ENCODE measurements at regions not wholly inside any gene's neighbourhood (a gene's known extent, or its start where the extent isn't known, plus 50 kb on each side); places are given as distances from the start of the nearest gene placed in this dataset.

DNA sequence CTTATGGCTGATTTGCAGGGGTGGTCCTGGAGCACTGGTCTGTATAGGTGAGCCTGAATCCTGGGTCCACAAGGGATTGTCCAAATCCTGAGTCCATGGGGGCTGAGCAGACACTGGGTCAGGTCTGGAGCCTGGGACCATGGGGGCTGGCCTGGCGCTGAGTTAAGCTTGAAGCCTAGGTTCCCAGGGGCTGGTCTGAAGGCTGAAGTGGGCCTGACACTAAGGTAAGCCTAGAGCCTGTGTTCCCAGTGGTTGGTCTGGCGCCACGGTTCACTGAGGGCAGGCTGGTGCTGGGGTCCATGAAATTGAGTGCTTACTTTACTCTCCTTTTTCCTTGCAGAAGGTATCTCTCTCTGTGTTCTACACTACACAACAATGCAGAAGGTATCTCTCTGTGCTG is 155.8 kb downstream of the RBM46 start:
- no peaks in the 10 kb centered on the region for H3K9me3 ChIP-seq (ENCODE audit: control insufficient read depth in 2 of 2, low read length in 2 of 2)
- ATAC-seq (ENCODE audit: low read depth in 2 of 2) (no peak), DNase-seq (no peak)
- Mint-ChIP-seq H3K4me3 (no peak overlapping the region), H3K9me3 (peaks cover 1 to 24% (median 10%) of the 10 kb centered on the region in 7 donors), H3K36me3 (no peaks in the 10 kb centered on the region), H3K27ac (no peak overlapping the region), H3K4me1 (no peaks in the 10 kb centered on the region), H3K27me3 (no peaks in the 10 kb centered on the region)
- no peak overlapping the region for H3K27ac ChIP-seq (ENCODE audit: insufficient read depth, low read length, poor library complexity, severe bottlenecking)
- H3K4me3 ChIP-seq (ENCODE audit: low read depth, low read length): no peak overlapping the region
- H3K36me3 ChIP-seq (ENCODE audit: control insufficient read depth, insufficient read depth, low read length): no peaks in the 10 kb centered on the region
- H3K4me1 ChIP-seq (ENCODE audit: control insufficient read depth, insufficient read depth, low read length, poor library complexity, severe bottlenecking): no peaks in the 10 kb centered on the region
- H3K27me3 ChIP-seq (ENCODE audit: control insufficient read depth, insufficient read depth, low read length): no peaks in the 10 kb centered on the region

DNA sequence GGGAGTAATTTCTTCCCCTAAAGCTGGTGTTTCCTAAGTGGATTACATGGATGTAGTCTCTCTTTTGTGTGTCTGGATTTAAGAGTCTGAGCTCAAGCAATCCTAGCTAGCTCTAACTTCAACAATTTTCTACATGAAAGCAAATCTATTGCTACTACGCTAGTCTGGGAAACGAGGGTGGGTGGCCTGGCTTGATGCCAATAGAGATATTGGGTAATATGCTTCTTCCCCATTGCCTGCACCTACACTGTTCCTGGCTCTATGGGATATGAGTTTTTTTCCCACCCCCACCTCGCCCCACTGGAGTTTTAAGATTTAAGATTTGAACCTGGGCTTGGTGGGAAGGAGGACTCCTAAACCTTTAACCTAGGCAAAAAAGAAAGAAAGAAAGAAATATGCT is 158.8 kb downstream of the RBM46 start:
- Mint-ChIP-seq H3K4me1 (no peaks in the 10 kb centered on the region), H3K27ac (no peak overlapping the region), H3K36me3 (no peaks in the 10 kb centered on the region), H3K9me3 (peaks cover 1 to 14% (median 5%) of the 10 kb centered on the region in 7 donors), H3K4me3 (no peak overlapping the region), H3K27me3 (no peaks in the 10 kb centered on the region)
- DNase-seq: no peak
- Histone ChIP-seq H3K27ac (ENCODE audit: insufficient read depth, low read length, poor library complexity, severe bottlenecking) (no peak overlapping the region), H3K9me3 (ENCODE audit: control insufficient read depth in 2 of 2, low read length in 2 of 2) (no peaks in the 10 kb centered on the region), H3K4me3 (ENCODE audit: low read depth, low read length) (no peak overlapping the region), H3K4me1 (ENCODE audit: control insufficient read depth, insufficient read depth, low read length, poor library complexity, severe bottlenecking) (no peaks in the 10 kb centered on the region), H3K36me3 (ENCODE audit: control insufficient read depth, insufficient read depth, low read length) (no peaks in the 10 kb centered on the region), H3K27me3 (ENCODE audit: control insufficient read depth, insufficient read depth, low read length) (no peaks in the 10 kb centered on the region)
- ATAC-seq (ENCODE audit: low read depth in 2 of 2): no peak

DNA sequence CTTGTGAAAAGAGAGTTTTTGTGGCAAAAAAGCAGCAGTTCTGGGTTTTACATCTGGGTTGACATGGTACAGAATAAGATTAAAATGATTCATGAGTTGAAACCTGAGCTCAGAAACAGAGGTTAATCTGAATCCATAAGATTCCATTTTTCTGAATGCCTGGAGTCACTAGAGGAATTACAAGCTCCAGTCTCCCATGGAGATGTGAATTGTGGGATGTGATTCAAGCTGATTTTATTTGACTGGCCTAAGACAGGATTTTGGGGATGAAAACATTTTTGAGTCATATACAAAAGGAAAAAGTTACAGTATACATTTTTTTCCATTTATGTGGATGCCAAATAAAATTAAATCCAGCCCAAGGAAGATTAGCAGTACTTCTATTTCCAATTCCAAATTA is 161.1 kb downstream of the RBM46 start:
- Mint-ChIP-seq H3K27ac (no peak overlapping the region), H3K36me3 (no peaks in the 10 kb centered on the region)
- ATAC-seq (ENCODE audit: low read depth in 2 of 2): no peak

DNA sequence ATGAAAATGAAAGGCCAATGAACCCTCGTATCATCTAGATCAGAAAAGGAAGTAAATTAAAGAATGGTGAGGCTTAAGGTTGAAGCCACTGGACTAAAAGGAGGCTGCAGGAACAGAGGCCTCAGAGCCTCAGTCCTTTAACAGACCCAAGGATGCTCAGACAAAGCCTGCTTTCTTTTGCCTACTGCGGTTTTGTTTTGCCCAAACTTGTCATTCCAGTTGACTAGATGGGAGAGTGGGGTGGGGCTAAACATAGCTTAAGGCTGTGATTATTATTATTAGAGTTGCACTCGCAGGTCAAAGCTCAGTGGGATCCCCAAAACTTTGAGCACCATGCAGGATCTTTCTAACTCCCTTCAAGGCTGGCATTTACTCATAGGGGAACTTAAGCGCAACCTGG is 163.9 kb downstream of the RBM46 start:
- Mint-ChIP-seq H3K27ac (no peak overlapping the region), H3K9me3 (peaks cover 0 to 4% (median 0%) of the 10 kb centered on the region in 7 donors), H3K4me1 (no peaks in the 10 kb centered on the region), H3K27me3 (no peaks in the 10 kb centered on the region), H3K36me3 (no peaks in the 10 kb centered on the region), H3K4me3 (no peak overlapping the region)
- Histone ChIP-seq H3K4me1 (ENCODE audit: control insufficient read depth, insufficient read depth, low read length, poor library complexity, severe bottlenecking) (no peaks in the 10 kb centered on the region), H3K9me3 (ENCODE audit: control insufficient read depth in 2 of 2, low read length in 2 of 2) (no peaks in the 10 kb centered on the region), H3K27ac (ENCODE audit: insufficient read depth, low read length, poor library complexity, severe bottlenecking) (no peak overlapping the region), H3K27me3 (ENCODE audit: control insufficient read depth, insufficient read depth, low read length) (no peaks in the 10 kb centered on the region), H3K4me3 (ENCODE audit: low read depth, low read length) (no peak overlapping the region), H3K36me3 (ENCODE audit: control insufficient read depth, insufficient read depth, low read length) (no peaks in the 10 kb centered on the region)
- DNase-seq: no peak
- ATAC-seq (ENCODE audit: low read depth in 2 of 2): no peak

More for the DNA sequence above, 161.1 kb downstream of the RBM46 start:
- Histone ChIP-seq H3K27ac (ENCODE audit: insufficient read depth, low read length, poor library complexity, severe bottlenecking) (no peak overlapping the region), H3K4me1 (ENCODE audit: control insufficient read depth, insufficient read depth, low read length, poor library complexity, severe bottlenecking) (no peaks in the 10 kb centered on the region), H3K4me3 (ENCODE audit: low read depth, low read length) (no peak overlapping the region), H3K27me3 (ENCODE audit: control insufficient read depth, insufficient read depth, low read length) (no peaks in the 10 kb centered on the region), H3K36me3 (ENCODE audit: control insufficient read depth, insufficient read depth, low read length) (no peaks in the 10 kb centered on the region), H3K9me3 (ENCODE audit: control insufficient read depth in 2 of 2, low read length in 2 of 2) (no peaks in the 10 kb centered on the region)
- Mint-ChIP-seq H3K27me3 (no peaks in the 10 kb centered on the region), H3K4me1 (no peaks in the 10 kb centered on the region), H3K4me3 (no peak overlapping the region), H3K9me3 (peaks cover 0 to 5% (median 3%) of the 10 kb centered on the region in 7 donors)
- no peak for DNase-seq

DNA sequence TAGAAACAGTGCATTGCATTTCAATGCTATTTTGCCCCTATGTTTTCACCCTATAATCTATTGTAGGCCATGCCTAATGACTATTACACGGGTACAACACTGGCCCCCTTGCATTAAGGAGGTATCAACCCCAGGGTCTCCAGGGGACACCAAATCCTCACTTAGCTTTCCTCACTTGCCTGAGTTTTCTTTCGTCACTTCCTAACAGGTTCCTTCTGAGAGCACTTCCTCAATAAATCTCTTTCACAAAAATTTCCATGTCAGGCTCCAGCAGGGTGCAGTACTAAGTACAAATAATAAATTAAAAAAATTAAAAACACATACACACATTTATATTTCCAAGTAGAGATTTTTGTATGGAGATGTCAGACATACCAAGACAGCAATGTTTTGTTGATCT is 165.0 kb downstream of the RBM46 start:
- Histone ChIP-seq H3K36me3 (ENCODE audit: control insufficient read depth, insufficient read depth, low read length) (no peaks in the 10 kb centered on the region), H3K27me3 (ENCODE audit: control insufficient read depth, insufficient read depth, low read length) (no peaks in the 10 kb centered on the region)

DNA sequence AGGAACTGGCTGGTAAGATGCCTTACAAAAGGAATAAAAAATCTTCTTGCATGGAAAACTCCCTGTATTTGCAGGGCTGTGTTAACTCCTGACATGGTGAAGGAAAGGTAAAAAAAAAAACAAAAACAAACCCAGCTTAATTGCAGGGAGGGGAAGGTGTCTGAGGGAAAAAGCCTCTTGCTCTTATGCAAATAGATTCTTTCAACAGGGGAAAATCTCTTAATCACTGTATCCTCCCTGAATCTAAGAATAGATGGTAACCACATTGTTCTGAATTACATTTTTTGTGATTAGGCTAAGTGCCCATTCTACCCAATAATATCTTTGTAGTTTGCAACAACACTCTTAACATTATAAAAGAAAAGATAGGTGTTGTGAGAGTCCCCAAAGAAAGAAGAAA is 172.6 kb downstream of the RBM46 start:
- peaks cover 3% of the 10 kb centered on the region for H3K36me3 Mint-ChIP-seq
- no peaks in the 10 kb centered on the region for H3K4me1 Mint-ChIP-seq
- DNase-seq (no peak), ATAC-seq (ENCODE audit: low read depth in 2 of 2) (no peak)
- no peak overlapping the region for H3K27ac Mint-ChIP-seq
- Histone ChIP-seq H3K27me3 (ENCODE audit: control insufficient read depth, insufficient read depth, low read length) (no peaks in the 10 kb centered on the region), H3K9me3 (ENCODE audit: control insufficient read depth in 2 of 2, low read length in 2 of 2) (peaks cover 0 to 5% of the 10 kb centered on the region in 2 experiments), H3K27ac (ENCODE audit: insufficient read depth, low read length, poor library complexity, severe bottlenecking) (no peak overlapping the region), H3K36me3 (ENCODE audit: control insufficient read depth, insufficient read depth, low read length) (no peaks in the 10 kb centered on the region), H3K4me1 (ENCODE audit: control insufficient read depth, insufficient read depth, low read length, poor library complexity, severe bottlenecking) (no peaks in the 10 kb centered on the region), H3K4me3 (ENCODE audit: low read depth, low read length) (no peak overlapping the region)
- no peak overlapping the region for H3K4me3 Mint-ChIP-seq
- H3K27me3 Mint-ChIP-seq: no peaks in the 10 kb centered on the region
- H3K9me3 Mint-ChIP-seq: peaks cover 0 to 11% (median under 1%) of the 10 kb centered on the region in 7 donors

More for the DNA sequence above, 165.0 kb downstream of the RBM46 start:
- Mint-ChIP-seq H3K4me1 (no peaks in the 10 kb centered on the region), H3K36me3 (no peaks in the 10 kb centered on the region), H3K27me3 (no peaks in the 10 kb centered on the region), H3K4me3 (no peak overlapping the region), H3K9me3 (peaks cover 0 to 4% (median 0%) of the 10 kb centered on the region in 7 donors), H3K27ac (no peak overlapping the region)
- H3K27ac ChIP-seq (ENCODE audit: insufficient read depth, low read length, poor library complexity, severe bottlenecking): no peak overlapping the region
- no peaks in the 10 kb centered on the region for H3K9me3 ChIP-seq (ENCODE audit: control insufficient read depth in 2 of 2, low read length in 2 of 2)
- no peak for DNase-seq
- ATAC-seq (ENCODE audit: low read depth in 2 of 2): no peak
- H3K4me3 ChIP-seq (ENCODE audit: low read depth, low read length): no peak overlapping the region
- no peaks in the 10 kb centered on the region for H3K4me1 ChIP-seq (ENCODE audit: control insufficient read depth, insufficient read depth, low read length, poor library complexity, severe bottlenecking)

DNA sequence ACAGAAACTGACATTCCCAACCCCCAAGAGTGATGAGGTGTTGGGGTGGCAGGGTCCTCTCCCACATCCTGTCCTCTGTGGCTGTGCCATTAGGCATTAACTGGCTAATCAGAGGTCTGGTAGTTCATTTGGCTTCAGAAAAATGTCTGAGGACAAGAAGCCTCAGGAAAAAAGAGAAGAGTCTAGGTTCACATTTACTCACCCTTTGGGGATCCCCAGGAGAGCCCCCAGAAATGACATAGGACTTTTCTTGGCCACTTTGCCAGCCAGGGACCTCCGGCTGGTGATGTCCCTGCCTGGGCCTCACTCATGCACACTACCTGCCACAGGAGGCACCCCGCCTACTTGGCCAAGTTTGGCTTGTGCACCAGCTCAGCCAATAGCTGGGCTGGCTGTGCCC is 173.0 kb downstream of the RBM46 start:
- H3K27ac Mint-ChIP-seq: no peak overlapping the region
- H3K9me3 ChIP-seq (ENCODE audit: control insufficient read depth in 2 of 2, low read length in 2 of 2): peaks cover 0 to 5% of the 10 kb centered on the region in 2 experiments
- no peak overlapping the region for H3K4me3 Mint-ChIP-seq
- no peak overlapping the region for H3K4me3 ChIP-seq (ENCODE audit: low read depth, low read length)
- H3K27me3 ChIP-seq (ENCODE audit: control insufficient read depth, insufficient read depth, low read length): no peaks in the 10 kb centered on the region
- DNase-seq: no peak
- H3K27ac ChIP-seq (ENCODE audit: insufficient read depth, low read length, poor library complexity, severe bottlenecking): no peak overlapping the region
- H3K36me3 ChIP-seq (ENCODE audit: control insufficient read depth, insufficient read depth, low read length): no peaks in the 10 kb centered on the region
- ATAC-seq (ENCODE audit: low read depth in 2 of 2): no peak
- H3K36me3 Mint-ChIP-seq: peaks cover 3% of the 10 kb centered on the region
- H3K4me1 ChIP-seq (ENCODE audit: control insufficient read depth, insufficient read depth, low read length, poor library complexity, severe bottlenecking): no peaks in the 10 kb centered on the region
- H3K4me1 Mint-ChIP-seq: no peaks in the 10 kb centered on the region
- no peaks in the 10 kb centered on the region for H3K27me3 Mint-ChIP-seq
- peaks cover 0 to 11% (median 2%) of the 10 kb centered on the region in 7 donors for H3K9me3 Mint-ChIP-seq

DNA sequence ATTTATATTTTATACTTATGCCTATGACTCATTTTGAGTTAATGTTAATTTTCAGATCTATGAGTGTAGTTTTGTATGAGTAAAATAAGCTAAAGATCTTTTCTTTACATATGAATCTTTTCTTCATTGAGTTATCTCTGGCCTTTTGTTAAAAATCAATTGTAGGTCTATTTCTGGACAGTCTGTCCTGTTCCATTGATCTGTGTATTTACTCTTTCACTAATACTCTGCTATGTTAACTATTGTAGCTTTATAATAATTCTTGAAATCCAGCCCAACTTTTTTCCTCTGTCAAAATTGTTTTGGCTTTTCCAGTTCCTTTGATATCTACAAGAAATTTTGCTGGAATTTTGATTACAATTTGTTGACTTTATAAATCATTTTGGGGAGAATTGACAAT is 177.0 kb downstream of the RBM46 start:
- Mint-ChIP-seq H3K4me3 (no peak overlapping the region), H3K9me3 (peaks cover 0 to 9% (median 2%) of the 10 kb centered on the region in 7 donors), H3K4me1 (no peaks in the 10 kb centered on the region), H3K27me3 (no peaks in the 10 kb centered on the region), H3K36me3 (peaks cover 3% of the 10 kb centered on the region), H3K27ac (no peak overlapping the region)
- Histone ChIP-seq H3K4me1 (ENCODE audit: control insufficient read depth, insufficient read depth, low read length, poor library complexity, severe bottlenecking) (no peaks in the 10 kb centered on the region), H3K36me3 (ENCODE audit: control insufficient read depth, insufficient read depth, low read length) (no peaks in the 10 kb centered on the region), H3K27me3 (ENCODE audit: control insufficient read depth, insufficient read depth, low read length) (no peaks in the 10 kb centered on the region), H3K9me3 (ENCODE audit: control insufficient read depth in 2 of 2, low read length in 2 of 2) (no peaks in the 10 kb centered on the region), H3K27ac (ENCODE audit: insufficient read depth, low read length, poor library complexity, severe bottlenecking) (no peak overlapping the region), H3K4me3 (ENCODE audit: low read depth, low read length) (no peak overlapping the region)
- ATAC-seq (ENCODE audit: low read depth in 2 of 2): no peak
- no peak for DNase-seq

Data from CD4-positive, CD25-positive, alpha-beta regulatory T cell (primary cell).